Astrocyte (in vitro differentiated cells and primary cell): ENCODE measurements at regions not wholly inside any gene's neighbourhood (a gene's known extent, or its start where the extent isn't known, plus 50 kb on each side); places are given as distances from the start of the nearest gene placed in this dataset.

Experiments
- DNase-seq: peaks from one replicate; pipeline ENCODE4 v3.0.0-alpha.2; 2010; ENCODE audit warnings: low read depth
- FAIRE-seq: peaks from 2 replicates; lab custom pipeline; 2011; peaks lifted over from hg19 to GRCh38; lab: Jason Lieb, UNC
- H2AFZ ChIP-seq: 2 replicates; pipeline ENCODE4 v1.6.0; 2012; ENCODE audit warnings: low read depth, low read length, inconsistent platforms
- H3K27ac ChIP-seq: 2 replicates; pipeline ENCODE4 v1.5.1; 2011; ENCODE audit warnings: low read depth, low read length, inconsistent platforms
- H3K27me3 ChIP-seq: 2 replicates; pipeline ENCODE4 v1.6.0; 2011; ENCODE audit warnings: low read length, inconsistent platforms; ENCODE audit not compliant: insufficient read depth
- H3K36me3 ChIP-seq: 2 replicates; pipeline ENCODE4 v1.5.1; 2011; ENCODE audit warnings: low read length, inconsistent platforms; ENCODE audit not compliant: insufficient read depth
- H3K4me1 ChIP-seq: 2 replicates; pipeline ENCODE4 v1.5.1; 2011; ENCODE audit warnings: low read length, inconsistent platforms; ENCODE audit not compliant: insufficient read depth
- H3K4me2 ChIP-seq: 2 replicates; pipeline ENCODE4 v1.6.0; 2012; ENCODE audit warnings: low read length, inconsistent platforms
- H3K4me3 ChIP-seq: 2 replicates; pipeline ENCODE4 v1.5.1; 2011; ENCODE audit warnings: low read depth, mild to moderate bottlenecking, low read length, inconsistent platforms; ENCODE audit not compliant: insufficient read depth
- H3K79me2 ChIP-seq: 2 replicates; pipeline ENCODE4 v1.6.0; 2012; ENCODE audit warnings: mild to moderate bottlenecking, low read length, inconsistent platforms; ENCODE audit not compliant: insufficient read depth
- H3K9ac ChIP-seq: 2 replicates; pipeline ENCODE4 v1.6.0; 2012; ENCODE audit warnings: mild to moderate bottlenecking, low read length, inconsistent platforms
- H3K9me3 ChIP-seq: 2 replicates; pipeline ENCODE4 v1.5.1; 2012; ENCODE audit warnings: low read depth, mild to moderate bottlenecking, low read length, inconsistent platforms; ENCODE audit not compliant: insufficient read depth
- H4K20me1 ChIP-seq: 2 replicates; pipeline ENCODE4 v1.6.0; 2012; ENCODE audit warnings: low read length, inconsistent platforms; ENCODE audit not compliant: insufficient read depth
- H3K27ac Mint-ChIP-seq: one replicate; pipeline ENCODE4 v1.8.0; 2021; ENCODE audit warnings: mild to moderate bottlenecking, mixed read lengths; ENCODE audit not compliant: unreplicated experiment
- H3K27me3 Mint-ChIP-seq: one replicate; pipeline ENCODE4 v1.8.0; 2021; ENCODE audit warnings: low read depth, mixed read lengths; ENCODE audit not compliant: unreplicated experiment
- H3K36me3 Mint-ChIP-seq: one replicate; pipeline ENCODE4 v1.8.0; 2021; ENCODE audit warnings: low read depth, mixed read lengths; ENCODE audit not compliant: unreplicated experiment
- H3K4me1 Mint-ChIP-seq: one replicate; pipeline ENCODE4 v1.8.0; 2021; ENCODE audit warnings: low read depth, mixed read lengths; ENCODE audit not compliant: unreplicated experiment
- H3K4me3 Mint-ChIP-seq: one replicate; pipeline ENCODE4 v1.8.0; 2021; ENCODE audit warnings: mild to moderate bottlenecking, moderate library complexity, mixed read lengths; ENCODE audit not compliant: unreplicated experiment
- H3K9me3 Mint-ChIP-seq: one replicate; pipeline ENCODE4 v1.8.0; 2021; ENCODE audit warnings: mild to moderate bottlenecking, mixed read lengths; ENCODE audit not compliant: unreplicated experiment
- CTCF ChIP-seq: IDR thresholded peaks from 2 replicates; pipeline ENCODE4 v1.5.1; 2011; ENCODE audit warnings: low read depth, mild to moderate bottlenecking, inconsistent platforms, low read length, moderate library complexity; ENCODE audit not compliant: insufficient read depth
- EZH2 ChIP-seq: IDR thresholded peaks from 2 replicates; pipeline ENCODE4 v1.6.1; 2012; ENCODE audit warnings: mild to moderate bottlenecking, low read length, inconsistent platforms; ENCODE audit not compliant: insufficient read depth

- H3K9me3 ChIP-seq = no peaks in the 10 kb centered on the region
- H3K79me2 ChIP-seq = no peaks in the 10 kb centered on the region
- no peaks in the 10 kb centered on the region for H3K27me3 Mint-ChIP-seq
- H3K9ac ChIP-seq = no peak overlapping the region
- H3K27ac ChIP-seq = no peak overlapping the region
- no peaks in the 10 kb centered on the region for H4K20me1 ChIP-seq
- H3K9me3 Mint-ChIP-seq = peaks cover 3% of the 10 kb centered on the region
- H2AFZ ChIP-seq = no peak overlapping the region
- no peak overlapping the region for H3K4me3 Mint-ChIP-seq
- no peak overlapping the region for H3K27ac Mint-ChIP-seq
- no peaks in the 10 kb centered on the region for H3K36me3 Mint-ChIP-seq
- H3K4me1 ChIP-seq = no peaks in the 10 kb centered on the region
- peaks cover 13% of the 10 kb centered on the region for H3K4me1 Mint-ChIP-seq
- DNase-seq (no peak), FAIRE-seq (no peak)
- H3K36me3 ChIP-seq = no peaks in the 10 kb centered on the region
- TF ChIP-seq CTCF (no peak), EZH2 (no peak)
- no peak overlapping the region for H3K4me2 ChIP-seq
- H3K4me3 ChIP-seq = no peak overlapping the region
- no peaks in the 10 kb centered on the region for H3K27me3 ChIP-seq
These were observed 595.0 kb downstream of the EPHA3 start for GRCh38 chr3:89702404-89702803.

GRCh38 chr3:89713196-89713595 is 605.8 kb downstream of the EPHA3 start:
- H3K4me3 Mint-ChIP-seq = no peak overlapping the region
- H3K4me1 Mint-ChIP-seq = no peaks in the 10 kb centered on the region
- H3K27ac ChIP-seq = no peak overlapping the region
- TF ChIP-seq EZH2 (no peak), CTCF (no peak)
- H3K4me2 ChIP-seq = no peak overlapping the region
- H3K79me2 ChIP-seq = no peaks in the 10 kb centered on the region
- DNase-seq (no peak), FAIRE-seq (no peak)
- H3K4me1 ChIP-seq = no peaks in the 10 kb centered on the region
- H3K27me3 ChIP-seq = no peaks in the 10 kb centered on the region
- no peaks in the 10 kb centered on the region for H4K20me1 ChIP-seq
- H3K27me3 Mint-ChIP-seq = no peaks in the 10 kb centered on the region
- peaks cover 3% of the 10 kb centered on the region for H3K9me3 Mint-ChIP-seq
- no peak overlapping the region for H3K9ac ChIP-seq
- no peaks in the 10 kb centered on the region for H3K36me3 Mint-ChIP-seq
- no peak overlapping the region for H2AFZ ChIP-seq
- H3K9me3 ChIP-seq = no peaks in the 10 kb centered on the region
- no peak overlapping the region for H3K27ac Mint-ChIP-seq
- H3K36me3 ChIP-seq = no peaks in the 10 kb centered on the region
- H3K4me3 ChIP-seq = no peak overlapping the region

GRCh38 chr3:89714237-89714636 is 606.8 kb downstream of the EPHA3 start:
- Histone ChIP-seq H2AFZ (no peak overlapping the region), H3K9ac (no peak overlapping the region), H4K20me1 (no peaks in the 10 kb centered on the region), H3K4me2 (no peak overlapping the region), H3K4me3 (no peak overlapping the region), H3K9me3 (no peaks in the 10 kb centered on the region), H3K4me1 (no peaks in the 10 kb centered on the region), H3K79me2 (no peaks in the 10 kb centered on the region), H3K27me3 (no peaks in the 10 kb centered on the region), H3K36me3 (no peaks in the 10 kb centered on the region), H3K27ac (no peak overlapping the region)
- FAIRE-seq (no peak), DNase-seq (no peak)
- Mint-ChIP-seq H3K4me3 (no peak overlapping the region), H3K27ac (no peak overlapping the region), H3K9me3 (peaks cover 3% of the 10 kb centered on the region), H3K27me3 (no peaks in the 10 kb centered on the region), H3K4me1 (no peaks in the 10 kb centered on the region), H3K36me3 (no peaks in the 10 kb centered on the region)
- TF ChIP-seq CTCF (no peak), EZH2 (no peak)
